ENCODE measurements at regions not wholly inside any gene's neighbourhood (a gene's known extent, or its start where the extent isn't known, plus 50 kb on each side); places are given as distances from the start of the nearest gene placed in this dataset.

DNA sequence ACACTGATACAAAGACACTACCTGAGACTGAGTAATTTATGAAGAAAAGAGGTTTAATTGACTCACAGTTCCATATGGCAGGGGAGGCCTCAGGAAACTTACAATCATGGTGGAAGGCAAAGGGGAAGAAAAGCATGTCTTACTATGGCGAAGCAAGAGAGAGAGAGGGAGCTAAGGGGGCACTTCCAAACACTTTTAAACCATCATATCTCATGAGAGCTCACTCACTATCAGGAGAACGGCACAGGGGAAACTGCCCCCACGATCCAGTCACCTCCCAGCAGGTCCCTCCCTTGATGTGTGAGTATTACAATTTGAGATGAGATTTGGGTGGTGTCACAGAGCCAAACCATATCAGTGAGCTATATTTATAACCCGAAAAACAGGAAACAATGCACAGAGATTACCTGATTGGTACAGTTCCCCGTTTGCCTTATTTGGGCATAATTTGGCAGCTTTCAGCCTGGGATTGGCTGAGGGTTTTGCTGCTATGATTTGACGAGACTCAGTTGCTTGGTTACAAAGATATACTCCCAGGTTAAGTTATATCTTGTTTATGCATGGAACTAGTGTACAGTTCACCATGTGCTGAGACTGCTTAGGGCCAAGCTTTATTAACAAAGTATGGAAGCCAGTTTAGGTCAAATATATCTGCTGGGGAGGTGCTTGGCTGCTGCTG lies 184.2 kb downstream of the NR2F2 start:
- Mint-ChIP-seq H3K4me1 (no peaks in the 10 kb centered on the region), H3K4me3 (no peak overlapping the region), H3K27ac (no peak overlapping the region), H3K9me3 (peaks cover 7% of the 10 kb centered on the region), H3K36me3 (no peaks in the 10 kb centered on the region), H3K27me3 (no peaks in the 10 kb centered on the region)
- no peak for ATAC-seq

DNA sequence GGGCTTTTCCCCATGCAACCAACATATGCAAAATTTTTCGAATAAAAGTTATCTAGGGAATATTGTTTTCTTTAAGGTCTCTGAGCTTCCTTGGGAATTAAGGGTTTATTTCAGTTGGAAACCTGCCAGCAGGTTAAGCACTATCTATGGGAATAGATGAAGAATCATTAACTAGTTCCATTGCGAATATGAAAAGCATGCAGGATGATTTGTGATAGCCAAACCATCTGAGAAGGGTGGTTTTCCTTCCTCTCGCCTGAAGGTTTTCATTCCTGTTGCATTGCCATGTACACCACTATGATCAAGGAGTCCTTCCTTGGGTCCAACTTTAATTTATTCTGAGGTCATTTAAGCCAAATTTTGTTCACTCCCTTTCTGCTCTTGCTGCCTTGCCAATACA lies 184.9 kb downstream of the NR2F2 start:
- Mint-ChIP-seq H3K27ac (no peak overlapping the region), H3K4me1 (no peaks in the 10 kb centered on the region), H3K9me3 (peaks cover 7% of the 10 kb centered on the region), H3K36me3 (no peaks in the 10 kb centered on the region), H3K27me3 (no peaks in the 10 kb centered on the region), H3K4me3 (no peak overlapping the region)
- ATAC-seq, result no peak

- no peaks in the 10 kb centered on the region for H3K4me1 Mint-ChIP-seq
- no peak for ATAC-seq
- no peaks in the 10 kb centered on the region for H3K27me3 Mint-ChIP-seq
- no peaks in the 10 kb centered on the region for H3K36me3 Mint-ChIP-seq
- no peak overlapping the region for H3K4me3 Mint-ChIP-seq
- H3K27ac Mint-ChIP-seq, result no peak overlapping the region
- peaks cover 3% of the 10 kb centered on the region for H3K9me3 Mint-ChIP-seq
Observed at GRCh38 chr15:96521386-96521785, 190.9 kb downstream of the NR2F2 start.

GRCh38 chr15:96524676-96525417 lies 194.3 kb downstream of the NR2F2 start:
- Mint-ChIP-seq H3K4me3 (no peak overlapping the region), H3K27ac (no peak overlapping the region), H3K9me3 (no peaks in the 10 kb centered on the region)

GRCh38 chr15:96535148-96535547 lies 204.6 kb downstream of the NR2F2 start:
- ATAC-seq, result no peak
- Mint-ChIP-seq H3K27me3 (no peaks in the 10 kb centered on the region), H3K27ac (no peak overlapping the region), H3K36me3 (no peaks in the 10 kb centered on the region), H3K4me3 (no peak overlapping the region), H3K4me1 (no peaks in the 10 kb centered on the region), H3K9me3 (no peaks in the 10 kb centered on the region)

More at GRCh38 chr15:96524676-96525417, 194.3 kb downstream of the NR2F2 start:
- no peaks in the 10 kb centered on the region for H3K36me3 Mint-ChIP-seq
- H3K4me1 Mint-ChIP-seq, result no peaks in the 10 kb centered on the region
- no peaks in the 10 kb centered on the region for H3K27me3 Mint-ChIP-seq
- ATAC-seq, result peak; percentile 24

DNA sequence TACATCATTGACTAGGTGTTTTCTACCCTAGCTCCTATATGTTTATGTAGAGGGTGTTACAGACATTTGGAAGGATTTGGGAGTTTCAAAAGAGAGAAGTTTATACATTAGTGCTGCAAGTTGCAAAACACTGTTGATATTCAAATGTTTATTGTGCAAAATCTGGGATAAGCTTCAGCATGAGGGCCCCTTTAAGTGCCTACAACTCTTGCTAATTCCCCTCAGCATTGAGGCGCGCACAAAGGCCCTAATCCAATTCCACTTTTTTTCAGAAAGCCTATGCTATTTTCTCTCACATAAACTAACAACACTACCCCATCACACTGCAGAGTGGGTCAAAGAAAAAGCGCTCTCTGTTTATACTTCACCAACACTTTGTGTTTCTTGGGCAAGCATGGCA lies 208.0 kb downstream of the NR2F2 start:
- Mint-ChIP-seq H3K4me3 (no peak overlapping the region), H3K27me3 (no peaks in the 10 kb centered on the region), H3K27ac (no peak overlapping the region), H3K36me3 (no peaks in the 10 kb centered on the region), H3K4me1 (no peaks in the 10 kb centered on the region), H3K9me3 (peaks cover 3% of the 10 kb centered on the region)
- no peak for ATAC-seq

DNA sequence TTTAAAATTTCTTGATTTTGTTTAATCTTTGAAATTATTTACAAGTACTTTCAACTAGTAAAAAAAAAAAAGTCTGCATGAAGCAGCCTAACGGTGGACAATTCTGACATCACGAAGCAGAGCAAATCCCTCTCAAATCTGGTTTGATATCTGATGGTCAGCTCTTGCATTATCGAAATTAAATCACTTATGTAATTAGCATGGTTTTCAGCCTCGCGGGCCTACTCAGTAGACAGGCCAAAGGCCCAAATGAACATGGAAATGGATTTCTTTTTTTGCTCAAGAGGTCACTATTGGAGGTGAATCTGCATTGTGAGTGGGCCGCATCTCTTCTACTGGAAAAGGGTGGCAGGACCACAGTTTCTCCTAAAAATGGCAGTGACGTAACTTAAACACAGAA lies 209.8 kb downstream of the NR2F2 start:
- Mint-ChIP-seq H3K9me3 (peaks cover 3% of the 10 kb centered on the region), H3K27me3 (no peaks in the 10 kb centered on the region), H3K4me1 (no peaks in the 10 kb centered on the region), H3K36me3 (no peaks in the 10 kb centered on the region), H3K4me3 (no peak overlapping the region), H3K27ac (no peak overlapping the region)
- ATAC-seq, result no peak

- no peaks in the 10 kb centered on the region for H3K27me3 Mint-ChIP-seq
- H3K27ac Mint-ChIP-seq, result no peak overlapping the region
- no peaks in the 10 kb centered on the region for H3K4me1 Mint-ChIP-seq
- peaks cover 3% of the 10 kb centered on the region for H3K9me3 Mint-ChIP-seq
- no peak for ATAC-seq
- no peaks in the 10 kb centered on the region for H3K36me3 Mint-ChIP-seq
- H3K4me3 Mint-ChIP-seq, result no peak overlapping the region
Observed at GRCh38 chr15:96542130-96542770, 211.8 kb downstream of the NR2F2 start.

GRCh38 chr15:96544162-96544756 lies 213.8 kb downstream of the NR2F2 start:
- H3K36me3 Mint-ChIP-seq, result no peaks in the 10 kb centered on the region
- H3K9me3 Mint-ChIP-seq, result peaks cover 3% of the 10 kb centered on the region

DNA sequence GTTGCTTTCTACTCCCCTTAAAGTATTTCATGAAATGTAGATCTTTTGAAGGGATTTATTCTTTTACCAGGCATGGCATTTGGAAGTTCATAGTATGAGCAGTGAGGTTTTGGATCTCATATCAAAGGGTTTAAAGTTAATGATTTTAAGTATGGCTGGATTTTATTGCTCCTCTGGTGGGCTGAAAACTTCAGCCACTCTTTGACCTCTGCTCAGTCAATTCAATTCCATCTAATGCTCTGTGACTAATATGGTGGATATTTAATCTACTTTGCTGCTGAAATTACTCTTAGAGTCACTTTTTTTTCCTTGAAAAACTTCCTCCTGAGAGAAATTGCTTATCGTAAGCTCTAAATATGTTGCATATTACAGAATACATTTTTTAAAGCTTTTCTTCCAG lies 218.6 kb downstream of the NR2F2 start:
- Mint-ChIP-seq H3K4me1 (no peaks in the 10 kb centered on the region), H3K36me3 (no peaks in the 10 kb centered on the region), H3K27ac (no peak overlapping the region), H3K4me3 (no peak overlapping the region), H3K9me3 (no peaks in the 10 kb centered on the region), H3K27me3 (no peaks in the 10 kb centered on the region)
- no peak for ATAC-seq

More at GRCh38 chr15:96544162-96544756, 213.8 kb downstream of the NR2F2 start:
- ATAC-seq, result no peak
- Mint-ChIP-seq H3K27me3 (no peaks in the 10 kb centered on the region), H3K4me3 (no peak overlapping the region), H3K4me1 (no peaks in the 10 kb centered on the region), H3K27ac (no peak overlapping the region)

DNA sequence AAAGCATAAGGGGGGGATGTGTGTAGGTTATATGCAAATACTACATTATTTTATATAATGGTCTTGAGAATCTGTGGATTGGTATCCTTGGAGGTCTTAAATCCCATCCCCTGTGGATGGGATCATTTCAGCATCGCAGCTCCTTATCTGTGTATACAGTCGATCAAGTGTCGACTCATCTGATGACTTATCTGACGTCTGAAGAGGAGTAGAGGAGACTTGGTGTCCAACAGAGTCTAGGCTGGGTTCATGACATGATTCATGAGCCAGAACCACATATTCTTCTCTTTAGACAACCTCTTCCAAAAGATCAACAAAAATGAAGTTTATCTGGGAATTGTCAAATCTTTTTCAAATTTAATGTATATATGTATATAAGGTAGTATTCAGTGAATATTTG lies 220.7 kb downstream of the NR2F2 start:
- no peak for ATAC-seq
- Mint-ChIP-seq H3K27me3 (no peaks in the 10 kb centered on the region), H3K4me1 (no peaks in the 10 kb centered on the region), H3K4me3 (no peak overlapping the region), H3K36me3 (no peaks in the 10 kb centered on the region), H3K27ac (no peak overlapping the region), H3K9me3 (peaks cover 5% of the 10 kb centered on the region)

GRCh38 chr15:96551722-96552121 lies 221.2 kb downstream of the NR2F2 start:
- Mint-ChIP-seq H3K36me3 (no peaks in the 10 kb centered on the region), H3K4me1 (no peaks in the 10 kb centered on the region)

GRCh38 chr15:96553006-96553405 lies 222.5 kb downstream of the NR2F2 start:
- Mint-ChIP-seq H3K36me3 (no peaks in the 10 kb centered on the region), H3K9me3 (peaks cover 5% of the 10 kb centered on the region), H3K27ac (no peak overlapping the region), H3K4me1 (no peaks in the 10 kb centered on the region), H3K27me3 (no peaks in the 10 kb centered on the region), H3K4me3 (no peak overlapping the region)
- no peak for ATAC-seq

More at GRCh38 chr15:96551722-96552121, 221.2 kb downstream of the NR2F2 start:
- Mint-ChIP-seq H3K27me3 (no peaks in the 10 kb centered on the region), H3K27ac (no peak overlapping the region), H3K9me3 (peaks cover 5% of the 10 kb centered on the region), H3K4me3 (no peak overlapping the region)
- ATAC-seq, result no peak

DNA sequence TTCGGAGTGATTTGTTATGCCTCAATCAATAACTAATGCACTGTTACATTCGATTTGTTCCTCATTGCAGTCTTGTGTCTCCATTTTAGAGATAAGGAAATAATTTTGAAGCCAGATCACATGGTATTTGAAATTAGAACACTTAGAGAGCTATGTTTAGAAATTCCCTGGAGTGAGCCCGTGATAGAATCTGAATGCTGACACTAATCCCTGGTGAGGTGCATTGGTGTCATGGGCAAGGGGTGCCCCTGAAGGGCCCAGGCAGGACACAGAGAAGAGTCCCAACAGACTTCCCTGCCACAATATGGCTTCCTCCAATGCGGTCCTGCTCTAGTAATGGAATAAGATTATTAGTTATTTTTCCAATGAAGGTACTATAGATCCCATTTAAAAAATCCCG lies 223.0 kb downstream of the NR2F2 start:
- no peaks in the 10 kb centered on the region for H3K36me3 Mint-ChIP-seq
- no peak for ATAC-seq
- H3K27ac Mint-ChIP-seq, result no peak overlapping the region
- no peaks in the 10 kb centered on the region for H3K4me1 Mint-ChIP-seq
- no peak overlapping the region for H3K4me3 Mint-ChIP-seq
- H3K9me3 Mint-ChIP-seq, result peaks cover 5% of the 10 kb centered on the region
- H3K27me3 Mint-ChIP-seq, result no peaks in the 10 kb centered on the region

- Mint-ChIP-seq H3K36me3 (no peaks in the 10 kb centered on the region), H3K4me3 (no peak overlapping the region), H3K27me3 (no peaks in the 10 kb centered on the region), H3K9me3 (peaks cover 5% of the 10 kb centered on the region), H3K27ac (no peak overlapping the region), H3K4me1 (no peaks in the 10 kb centered on the region)
- ATAC-seq, result no peak
Observed at GRCh38 chr15:96553931-96554330, 223.4 kb downstream of the NR2F2 start.

Measured in stimulated activated memory B cell treated with anti-CD40 and anti-IgM and Interleukin-4, amounts not matched to agents 10 μg/mL and 1 μg/mL and 100 μg/mL, for 72 hours (primary cell).